GM12873 (cell line): ENCODE measurements at regions not wholly inside any gene's neighbourhood (a gene's known extent, or its start where the extent isn't known, plus 50 kb on each side); places are given as distances from the start of the nearest gene placed in this dataset.

Experiments used
- TF ChIP-seq, protein P1 (sequence below): IDR thresholded peaks from 2 replicates; pipeline ENCODE4 v1.5.1; 2012; ENCODE audit warnings: low read depth, mild to moderate bottlenecking, moderate library complexity, low read length, control low read depth; ENCODE audit not compliant: insufficient read depth; ENCODE audit errors: missing control alignments

DNA sequence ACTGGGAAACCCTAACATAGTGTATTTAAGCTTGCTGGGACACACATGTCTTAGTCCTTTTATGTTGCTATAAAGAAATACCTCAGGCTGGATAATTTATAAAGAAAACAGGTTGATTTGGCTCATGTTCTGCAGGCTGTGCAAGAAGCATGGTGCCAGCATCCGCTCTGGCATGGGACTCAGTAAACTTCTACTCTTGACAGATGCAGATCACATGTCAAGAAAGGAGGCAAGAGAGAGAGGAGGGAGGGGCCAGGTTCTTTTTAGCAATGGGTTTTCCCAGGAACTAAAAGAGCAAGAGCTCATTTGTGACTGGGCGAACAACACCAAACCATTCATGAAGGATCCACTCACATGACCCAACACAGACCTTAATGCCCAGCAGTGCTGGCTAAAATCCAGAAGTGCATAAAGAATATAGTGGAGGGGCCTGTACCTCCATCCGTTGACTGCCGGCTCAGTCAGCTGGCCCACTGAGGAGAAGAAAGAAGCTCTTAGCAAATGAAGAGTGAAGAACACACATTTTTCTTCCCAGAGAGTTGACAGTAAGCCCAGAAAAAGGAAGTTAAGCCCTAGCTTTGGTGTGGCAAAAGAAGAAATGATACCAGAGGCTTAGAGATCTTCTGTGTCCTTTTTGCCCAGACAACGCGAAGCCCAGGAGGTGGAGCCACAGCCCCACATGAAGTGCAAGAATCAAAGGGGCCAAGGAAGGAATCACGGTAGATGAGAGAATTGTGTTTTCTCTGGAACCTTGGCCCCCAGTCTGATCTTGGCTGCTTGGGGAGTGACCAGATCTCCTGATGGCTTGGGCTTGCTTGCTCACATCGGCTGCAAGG is 183.5 kb upstream of the FAM98A start:
- TF ChIP-seq, protein P1, sequence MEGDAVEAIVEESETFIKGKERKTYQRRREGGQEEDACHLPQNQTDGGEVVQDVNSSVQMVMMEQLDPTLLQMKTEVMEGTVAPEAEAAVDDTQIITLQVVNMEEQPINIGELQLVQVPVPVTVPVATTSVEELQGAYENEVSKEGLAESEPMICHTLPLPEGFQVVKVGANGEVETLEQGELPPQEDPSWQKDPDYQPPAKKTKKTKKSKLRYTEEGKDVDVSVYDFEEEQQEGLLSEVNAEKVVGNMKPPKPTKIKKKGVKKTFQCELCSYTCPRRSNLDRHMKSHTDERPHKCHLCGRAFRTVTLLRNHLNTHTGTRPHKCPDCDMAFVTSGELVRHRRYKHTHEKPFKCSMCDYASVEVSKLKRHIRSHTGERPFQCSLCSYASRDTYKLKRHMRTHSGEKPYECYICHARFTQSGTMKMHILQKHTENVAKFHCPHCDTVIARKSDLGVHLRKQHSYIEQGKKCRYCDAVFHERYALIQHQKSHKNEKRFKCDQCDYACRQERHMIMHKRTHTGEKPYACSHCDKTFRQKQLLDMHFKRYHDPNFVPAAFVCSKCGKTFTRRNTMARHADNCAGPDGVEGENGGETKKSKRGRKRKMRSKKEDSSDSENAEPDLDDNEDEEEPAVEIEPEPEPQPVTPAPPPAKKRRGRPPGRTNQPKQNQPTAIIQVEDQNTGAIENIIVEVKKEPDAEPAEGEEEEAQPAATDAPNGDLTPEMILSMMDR: peak; percentile 14

DNA sequence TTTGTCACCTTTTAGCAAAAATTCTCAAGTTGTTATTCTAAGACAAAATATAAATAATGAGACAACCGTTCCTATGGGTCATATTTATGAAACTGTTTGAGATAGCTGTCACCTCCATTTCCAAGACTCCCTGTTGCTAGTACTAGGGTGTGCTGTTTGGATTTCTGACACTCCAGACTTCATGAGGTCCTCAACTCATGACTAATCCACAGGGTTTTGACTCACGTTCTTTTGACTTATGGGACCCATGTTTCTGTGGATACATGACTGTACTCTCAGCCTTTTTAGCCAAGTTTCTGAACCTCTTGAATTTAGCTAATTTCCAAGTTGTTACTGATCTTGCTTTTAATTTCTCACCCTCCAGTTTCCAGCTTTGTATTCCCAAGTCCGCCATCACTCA is 178.7 kb upstream of the FAM98A start:
- TF ChIP-seq, protein P1: no peak

DNA sequence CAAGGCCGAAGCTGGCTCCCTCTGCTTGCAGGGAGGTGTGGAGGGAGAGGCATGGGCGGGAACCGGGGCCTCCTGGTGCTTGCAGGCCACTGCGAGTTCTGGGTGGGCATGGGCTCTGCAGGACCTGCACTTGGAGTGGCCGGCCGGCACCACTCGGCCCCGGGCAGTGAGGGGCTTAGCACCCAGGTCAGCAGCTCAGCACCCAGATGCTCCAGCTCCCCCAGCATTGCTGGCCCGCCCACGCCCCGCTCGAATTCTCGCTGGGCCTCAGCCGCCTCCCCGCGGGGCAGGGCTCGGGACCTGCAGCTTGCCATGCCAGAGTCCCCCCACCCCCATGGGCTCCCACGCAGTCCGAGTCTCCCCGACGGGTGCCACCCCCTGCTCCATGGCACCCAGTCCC is 176.2 kb upstream of the FAM98A start:
- TF ChIP-seq, protein P1: no peak

DNA sequence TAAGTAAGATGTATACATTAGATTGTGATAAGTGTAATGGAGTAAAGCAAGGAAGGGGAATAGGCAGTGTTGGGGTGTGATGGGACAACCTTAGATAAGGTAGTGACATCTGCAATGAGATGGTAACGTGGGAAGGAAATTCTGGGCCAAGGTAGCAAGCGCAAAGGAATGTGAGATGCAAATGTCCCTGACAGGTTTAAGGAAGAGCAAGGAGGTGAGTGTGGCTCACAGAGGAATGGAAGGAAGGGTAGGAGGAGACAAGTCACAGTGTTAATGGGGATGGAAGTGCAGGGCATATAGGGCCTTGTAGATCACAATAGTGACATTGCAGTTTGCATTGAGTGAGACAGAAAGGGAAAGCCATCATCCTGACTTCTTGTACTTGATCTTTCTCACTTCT is 170.9 kb upstream of the FAM98A start:
- TF ChIP-seq, protein P1: no peak

DNA sequence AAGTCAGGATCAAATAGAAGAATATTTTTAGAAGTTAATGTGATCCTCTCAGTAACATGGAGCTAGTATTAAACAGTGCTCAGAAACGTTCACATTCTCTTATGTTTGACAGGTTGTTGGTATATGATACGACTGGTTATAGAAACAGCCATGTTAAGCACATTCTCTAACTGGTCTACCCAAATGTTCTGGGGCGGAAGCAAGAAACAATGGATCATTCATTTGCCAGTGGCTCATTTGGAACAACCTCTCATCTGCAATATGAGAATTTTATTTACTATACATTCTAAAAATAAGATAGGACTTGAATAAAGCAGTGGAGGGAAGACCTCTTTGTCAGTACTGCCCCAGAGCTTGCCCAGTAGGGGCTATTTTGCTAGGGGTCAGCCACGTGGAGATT is 167.1 kb upstream of the FAM98A start:
- TF ChIP-seq, protein P1: no peak

DNA sequence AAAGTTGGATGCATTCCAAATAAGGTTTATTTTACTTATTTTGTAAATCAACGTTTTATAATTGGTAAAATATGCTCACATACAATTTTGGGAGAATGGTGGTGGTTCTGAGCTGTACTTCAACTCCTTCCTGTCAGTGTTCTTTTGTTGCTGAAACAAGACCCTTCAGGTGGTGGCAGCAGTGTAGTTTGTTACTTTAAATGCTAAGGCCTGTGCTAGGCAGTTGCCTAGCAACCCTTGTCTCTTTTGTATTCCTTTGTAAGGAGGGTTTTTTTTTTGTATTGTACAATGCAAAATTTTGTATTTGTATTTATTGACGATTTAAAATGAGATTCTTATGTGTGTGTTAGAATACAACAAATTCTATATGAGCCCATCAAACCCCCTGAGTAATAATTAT is 166.0 kb upstream of the FAM98A start:
- TF ChIP-seq, protein P1: no peak

DNA sequence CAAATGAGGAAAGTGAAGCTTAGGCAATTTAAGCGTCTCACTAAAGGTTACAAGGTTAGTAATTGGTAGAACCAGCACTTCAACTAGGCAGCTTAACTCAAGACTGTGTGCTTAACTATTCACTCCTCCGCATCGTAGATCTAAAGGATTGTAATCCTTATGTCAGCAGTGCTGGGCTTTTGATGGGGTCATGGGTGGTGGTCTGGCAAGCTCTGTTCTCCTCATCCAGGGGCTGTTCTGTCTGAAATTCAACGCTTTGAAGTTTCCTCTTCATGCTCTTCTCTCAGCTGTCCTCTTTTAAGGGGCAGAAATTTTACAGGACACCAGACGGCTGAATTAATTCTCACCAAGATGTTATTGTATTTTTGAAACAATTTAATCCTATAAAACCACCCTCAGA is 165.5 kb upstream of the FAM98A start:
- TF ChIP-seq, protein P1: no peak
